ENCODE measurements at regions not wholly inside any gene's neighbourhood (a gene's known extent, or its start where the extent isn't known, plus 50 kb on each side); places are given as distances from the start of the nearest gene placed in this dataset.

DNA sequence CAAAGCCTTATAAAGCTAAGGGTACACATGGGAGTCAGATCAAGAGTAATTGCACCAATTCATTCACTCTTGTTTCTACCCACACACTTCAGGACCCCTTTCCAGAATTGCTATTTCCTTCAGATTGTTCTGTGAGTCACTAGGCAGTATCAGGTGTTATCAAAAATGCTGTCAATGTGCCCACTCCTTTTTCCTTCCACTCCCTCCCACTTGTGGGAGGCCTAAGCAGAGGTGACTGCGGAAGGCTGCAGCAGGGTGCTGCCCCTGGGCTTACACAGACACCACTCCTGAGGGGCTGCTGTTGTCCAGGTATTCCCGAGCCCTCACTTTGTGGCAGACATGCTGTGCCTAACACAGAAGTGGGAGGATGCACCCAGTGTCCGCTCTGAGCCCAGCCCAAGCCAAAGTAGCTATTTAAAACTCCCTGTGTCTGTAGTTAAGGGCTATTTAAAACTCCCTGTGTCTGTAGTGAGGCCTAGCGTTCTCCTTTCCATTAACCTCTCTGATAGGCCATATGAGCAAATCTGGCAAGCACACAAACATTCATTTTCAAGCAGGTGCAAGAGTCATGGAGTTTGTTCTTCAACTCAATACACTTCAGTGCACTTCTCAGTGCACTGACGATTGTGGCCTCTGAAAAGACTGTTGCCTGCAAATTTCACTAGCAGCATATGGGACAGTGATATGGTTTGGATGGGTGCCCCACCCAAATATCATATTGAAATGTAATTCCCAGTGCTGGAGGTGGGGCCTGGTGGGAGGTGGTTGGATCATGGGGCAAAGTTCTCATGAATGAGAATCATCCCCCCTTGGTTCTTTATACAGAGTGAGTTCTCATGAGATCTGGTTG is 117.8 kb downstream of the PHLDA1 start:
- H3K27ac ChIP-seq: no peak overlapping the region
- intact Hi-C loops (cut with DNase I): no loop called here
- H3K27me3 ChIP-seq (replicated peaks; ENCODE audit: insufficient read depth): no peaks in the 10 kb centered on the region
- no peaks in the 10 kb centered on the region for H3K9me3 ChIP-seq
- WGBS: 84% methylated on average over 5 of the region's 5 CpGs
- TF ChIP-seq, protein P1, sequence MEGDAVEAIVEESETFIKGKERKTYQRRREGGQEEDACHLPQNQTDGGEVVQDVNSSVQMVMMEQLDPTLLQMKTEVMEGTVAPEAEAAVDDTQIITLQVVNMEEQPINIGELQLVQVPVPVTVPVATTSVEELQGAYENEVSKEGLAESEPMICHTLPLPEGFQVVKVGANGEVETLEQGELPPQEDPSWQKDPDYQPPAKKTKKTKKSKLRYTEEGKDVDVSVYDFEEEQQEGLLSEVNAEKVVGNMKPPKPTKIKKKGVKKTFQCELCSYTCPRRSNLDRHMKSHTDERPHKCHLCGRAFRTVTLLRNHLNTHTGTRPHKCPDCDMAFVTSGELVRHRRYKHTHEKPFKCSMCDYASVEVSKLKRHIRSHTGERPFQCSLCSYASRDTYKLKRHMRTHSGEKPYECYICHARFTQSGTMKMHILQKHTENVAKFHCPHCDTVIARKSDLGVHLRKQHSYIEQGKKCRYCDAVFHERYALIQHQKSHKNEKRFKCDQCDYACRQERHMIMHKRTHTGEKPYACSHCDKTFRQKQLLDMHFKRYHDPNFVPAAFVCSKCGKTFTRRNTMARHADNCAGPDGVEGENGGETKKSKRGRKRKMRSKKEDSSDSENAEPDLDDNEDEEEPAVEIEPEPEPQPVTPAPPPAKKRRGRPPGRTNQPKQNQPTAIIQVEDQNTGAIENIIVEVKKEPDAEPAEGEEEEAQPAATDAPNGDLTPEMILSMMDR (IDR thresholded peaks at IDR 0.05): no peak
- TF ChIP-seq POLR2A (IDR thresholded peaks at IDR 0.05) (no peak), POLR2AphosphoS5 (IDR thresholded peaks at IDR 0.05) (no peak)
- no peaks in the 10 kb centered on the region for H3K4me1 ChIP-seq (replicated peaks)
- no peaks in the 10 kb centered on the region for H3K36me3 ChIP-seq
- no peak for DNase-seq (ENCODE audit: low spot score)
- H3K4me3 ChIP-seq: no peak overlapping the region

DNA sequence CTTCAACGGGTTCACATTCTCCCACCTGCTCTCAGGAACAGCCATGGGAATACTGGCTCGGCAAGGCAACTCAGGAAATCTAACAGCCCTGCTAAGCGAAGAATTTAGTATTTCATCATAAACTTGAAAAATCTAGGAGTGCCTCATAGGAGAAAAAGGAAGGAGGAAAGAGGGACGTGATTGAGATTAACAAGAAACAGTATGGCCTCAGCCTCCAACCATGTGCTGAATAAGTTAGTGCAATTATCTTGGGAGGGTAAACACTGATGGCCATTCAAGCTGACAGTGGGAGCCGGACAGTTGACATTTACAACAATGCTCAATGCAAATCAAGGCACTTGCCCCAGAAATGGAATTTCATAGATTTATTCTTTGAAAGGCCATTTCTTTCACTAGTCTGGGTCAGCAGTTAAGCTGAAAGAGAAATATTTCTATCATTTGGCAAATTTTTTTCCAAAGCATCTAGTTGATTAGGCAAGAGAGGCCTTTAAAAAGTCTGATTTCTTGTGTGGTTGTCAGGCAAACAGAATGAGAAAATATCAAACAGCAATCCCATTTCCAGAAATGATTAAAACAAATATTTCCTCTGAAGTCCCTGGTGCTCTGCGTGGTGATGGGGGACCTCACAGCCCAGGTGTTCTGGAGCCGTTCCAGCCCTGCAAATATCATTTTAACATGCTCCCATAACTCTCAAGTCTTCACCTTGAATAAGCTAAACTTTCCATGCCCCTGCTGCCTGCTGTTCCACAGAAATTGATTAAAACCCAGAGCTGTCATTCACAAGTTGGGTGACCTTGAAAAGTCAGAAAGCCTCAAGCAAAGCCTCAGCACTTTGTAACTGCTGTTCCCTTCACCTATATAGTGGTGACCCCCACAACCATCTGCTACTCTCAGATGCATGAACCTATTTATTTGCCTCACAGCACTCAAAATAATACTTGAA is 121.6 kb downstream of the PHLDA1 start:
- WGBS: 47% methylated on average over 7 of the region's 7 CpGs
- Histone ChIP-seq H3K27me3 (replicated peaks; ENCODE audit: insufficient read depth) (no peaks in the 10 kb centered on the region), H3K27ac (no peak overlapping the region), H3K4me3 (no peak overlapping the region), H3K4me1 (replicated peaks) (no peaks in the 10 kb centered on the region), H3K36me3 (no peaks in the 10 kb centered on the region), H3K9me3 (no peaks in the 10 kb centered on the region)
- TF ChIP-seq, protein P1 (IDR thresholded peaks at IDR 0.05): no peak
- TF ChIP-seq POLR2A (IDR thresholded peaks at IDR 0.05) (no peak), POLR2AphosphoS5 (IDR thresholded peaks at IDR 0.05) (no peak)
- intact Hi-C loops (cut with DNase I): no loop called here
- no peak for DNase-seq (ENCODE audit: low spot score)

DNA sequence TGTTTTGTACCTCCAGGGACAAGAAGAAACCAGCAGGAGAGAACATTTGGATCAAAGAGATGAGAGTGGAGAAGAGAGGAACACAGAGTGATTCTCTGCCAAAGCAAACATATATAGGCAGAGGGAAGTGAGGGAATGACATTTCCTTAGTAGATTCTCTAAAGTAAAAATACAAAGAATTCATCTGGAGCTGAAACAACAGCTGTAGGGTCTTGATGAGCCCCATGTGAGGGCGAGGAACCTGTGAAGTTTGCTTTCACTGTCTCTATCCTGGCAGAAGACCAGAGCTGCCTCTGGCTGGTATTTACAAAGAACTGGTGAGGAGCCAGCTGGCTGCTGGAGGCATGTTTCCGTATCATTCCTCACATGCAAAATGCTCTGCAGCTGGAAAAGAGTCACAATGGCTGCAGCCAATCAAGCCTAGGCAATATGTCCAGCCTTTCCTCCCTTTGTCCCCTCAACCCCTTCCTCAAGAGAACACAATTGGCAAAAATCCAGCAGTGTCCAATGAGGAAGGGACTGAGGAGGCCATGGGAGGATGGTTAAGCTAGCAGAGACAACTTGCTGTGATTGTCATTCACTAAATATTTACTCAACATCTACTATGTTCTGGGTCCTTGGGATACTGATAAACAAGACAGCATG is 122.5 kb downstream of the PHLDA1 start:
- intact Hi-C loops (cut with DNase I): no loop called here
- peak overlapping the region; percentile 21 to 37 for H3K27ac ChIP-seq
- H3K9me3 ChIP-seq: no peaks in the 10 kb centered on the region
- no peaks in the 10 kb centered on the region for H3K4me1 ChIP-seq (replicated peaks)
- TF ChIP-seq POLR2AphosphoS5 (IDR thresholded peaks at IDR 0.05) (peak; percentile 70), POLR2A (IDR thresholded peaks at IDR 0.05) (no peak)
- TF ChIP-seq, protein P1 (IDR thresholded peaks at IDR 0.05): no peak
- H3K4me3 ChIP-seq: no peak overlapping the region
- peak; percentile 81 for DNase-seq (ENCODE audit: low spot score)
- no peaks in the 10 kb centered on the region for H3K27me3 ChIP-seq (replicated peaks; ENCODE audit: insufficient read depth)
- WGBS: 6% methylated on average over 2 of the region's 2 CpGs
- H3K36me3 ChIP-seq: no peaks in the 10 kb centered on the region

DNA sequence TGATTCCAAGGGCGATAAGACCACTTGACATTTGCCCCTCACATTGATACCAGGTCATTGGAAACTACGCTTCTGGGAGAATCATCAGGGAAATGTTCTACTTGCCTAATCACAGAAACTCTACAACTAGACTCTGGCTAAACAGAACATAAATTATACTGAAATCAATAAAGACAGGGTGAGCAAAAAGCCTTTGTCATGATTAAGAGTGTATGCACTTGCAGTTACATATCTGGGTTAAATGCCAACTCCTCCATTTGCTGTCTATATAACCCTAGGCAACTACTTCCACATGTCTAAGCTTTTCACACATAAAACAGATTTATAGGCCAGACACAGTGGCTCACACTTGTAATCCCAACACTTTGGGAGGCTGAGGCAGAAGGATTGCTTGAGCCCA is 125.7 kb downstream of the PHLDA1 start:
- no peaks in the 10 kb centered on the region for H3K27me3 ChIP-seq (replicated peaks; ENCODE audit: insufficient read depth)
- no peaks in the 10 kb centered on the region for H3K4me1 ChIP-seq (replicated peaks)
- 86% methylated on average over 2 of the region's 2 CpGs for WGBS
- no peak overlapping the region for H3K27ac ChIP-seq
- intact Hi-C loops (cut with DNase I): no loop called here
- no peaks in the 10 kb centered on the region for H3K36me3 ChIP-seq
- H3K4me3 ChIP-seq: no peak overlapping the region
- H3K9me3 ChIP-seq: no peaks in the 10 kb centered on the region
- TF ChIP-seq POLR2AphosphoS5 (IDR thresholded peaks at IDR 0.05): no peak
- no peak for TF ChIP-seq POLR2A (IDR thresholded peaks at IDR 0.05)
- TF ChIP-seq, protein P1 (IDR thresholded peaks at IDR 0.05): no peak
- no peak for DNase-seq (ENCODE audit: low spot score)

Data from prostate gland (tissue), 2 donors.